HG03060 (cell line): ENCODE measurements at regions not wholly inside any gene's neighbourhood (a gene's known extent, or its start where the extent isn't known, plus 50 kb on each side); places are given as distances from the start of the nearest gene placed in this dataset.
"Not testable (repeated sequence)": the region's sequence is repeated elsewhere in the genome, so short reads cannot be mapped to it uniquely, and the experiment has no call there.

Experiments used
- ATAC-seq: cut with Tn5 transposase; IDR thresholded peaks from one replicate; pipeline ENCODE4 v1.9.1; 2021; ENCODE audit warnings: low read depth, moderate number of reproducible peaks; ENCODE audit not compliant: unreplicated experiment

DNA sequence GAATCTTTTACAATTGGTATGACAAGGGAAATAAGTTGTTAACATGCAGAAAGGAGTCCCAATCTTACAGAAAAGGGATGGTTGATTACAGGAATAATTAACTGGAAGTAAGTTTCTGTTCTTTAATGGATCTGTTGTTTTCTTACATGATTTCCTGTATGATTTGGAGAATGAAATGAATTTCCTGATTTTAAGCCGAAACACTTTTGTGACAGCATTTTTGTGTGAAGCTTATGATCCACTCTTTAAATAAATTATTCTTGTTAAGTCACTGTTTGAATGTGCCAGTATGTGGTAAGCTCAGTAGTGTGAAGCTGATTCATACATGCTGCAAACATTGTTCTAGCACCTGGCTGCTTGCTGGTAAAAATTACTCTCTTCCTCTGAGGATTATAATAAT lies 516.2 kb downstream of the DCDC2C start:
- no peak for ATAC-seq

DNA sequence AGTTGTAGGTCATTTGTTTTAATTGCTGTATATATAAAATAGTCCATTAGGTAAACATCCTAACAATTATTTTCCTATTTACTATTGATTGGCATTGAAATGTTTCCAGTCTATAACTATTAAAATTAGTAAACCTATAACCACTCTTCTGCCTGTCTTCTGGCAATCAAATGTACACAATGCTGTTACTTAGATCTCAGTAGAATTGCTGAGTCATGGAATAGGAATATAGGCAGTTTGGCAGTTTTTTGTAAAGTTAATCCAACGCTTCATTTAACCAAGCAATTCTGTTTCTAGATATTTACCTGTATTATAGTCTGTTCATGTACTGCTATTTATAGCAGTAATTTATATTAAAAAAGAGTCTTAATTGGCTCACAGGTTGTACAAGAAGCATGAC lies 518.1 kb downstream of the DCDC2C start:
- ATAC-seq: no peak

DNA sequence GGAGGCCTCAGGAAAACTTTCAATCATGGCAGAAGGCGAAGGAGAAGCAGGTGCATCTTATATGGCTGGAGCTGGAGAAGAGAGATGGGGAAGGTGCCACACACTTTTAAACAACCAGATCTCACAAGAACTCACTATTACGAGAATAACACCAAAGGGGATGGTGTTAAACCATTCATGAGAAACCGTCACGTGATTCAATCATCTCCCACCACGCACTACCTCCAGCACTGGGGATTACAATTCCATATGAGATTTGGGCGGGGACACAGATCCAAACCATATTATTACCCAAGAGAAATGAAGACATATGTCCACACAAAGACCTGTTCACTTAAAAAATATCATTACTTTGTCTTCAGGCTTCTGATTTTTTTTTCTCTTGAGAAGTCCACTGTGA lies 518.5 kb downstream of the DCDC2C start:
- ATAC-seq: no peak

DNA sequence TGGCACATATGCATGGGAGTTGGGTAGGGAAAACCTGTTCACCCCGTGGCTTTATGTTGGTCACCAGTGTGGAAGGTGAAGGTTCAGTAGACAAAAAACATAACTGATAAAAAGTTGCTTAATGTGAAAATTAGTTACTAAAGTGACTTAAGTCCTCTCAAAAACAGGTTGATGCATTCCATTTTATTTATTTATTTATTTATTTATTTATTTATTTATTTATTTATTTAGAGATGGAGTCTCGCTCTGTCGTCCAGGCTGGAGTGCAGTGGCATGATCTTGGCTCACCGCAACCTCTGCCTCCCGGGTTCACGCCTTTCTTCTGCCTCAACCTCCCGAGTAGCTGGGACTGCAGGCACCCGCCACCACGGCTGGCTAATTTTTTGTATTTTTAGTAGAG lies 541.0 kb downstream of the DCDC2C start:
- ATAC-seq: not testable (repeated sequence)

DNA sequence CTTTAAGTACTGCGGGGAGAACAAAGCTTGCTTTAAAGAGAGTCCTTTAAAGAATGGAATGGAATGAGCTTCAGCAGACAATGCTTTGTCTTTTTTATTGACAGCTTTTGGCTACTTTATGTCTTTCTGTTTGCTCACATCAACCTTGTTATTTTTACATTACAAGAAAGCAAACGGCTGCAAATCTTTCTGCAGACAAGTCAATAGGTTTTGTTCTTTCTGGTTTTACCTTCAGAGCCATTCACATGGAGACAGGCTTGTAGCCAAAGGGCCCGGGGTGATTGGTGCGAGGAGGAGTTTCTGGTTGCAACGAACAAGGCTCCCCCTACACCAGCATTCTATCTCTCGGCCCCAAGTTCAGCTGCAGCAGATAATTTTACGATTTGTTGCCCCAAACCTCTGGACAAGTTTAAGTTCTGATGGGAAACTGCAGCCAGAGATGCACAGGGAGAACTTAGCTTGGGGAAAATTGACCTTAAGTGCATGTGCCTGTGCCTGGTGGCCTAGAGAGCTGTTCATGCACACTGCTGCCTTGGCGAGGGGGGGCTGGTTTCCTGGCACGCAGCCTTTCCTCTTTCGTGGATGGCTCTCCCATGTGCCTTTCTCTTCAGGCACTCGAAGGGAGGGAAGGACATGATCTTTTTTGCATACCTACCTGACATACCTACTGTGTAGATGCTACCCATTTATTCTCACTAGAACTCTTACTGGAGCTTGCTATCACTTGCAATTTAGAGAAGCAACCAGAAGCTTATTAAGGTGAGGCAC lies 543.2 kb downstream of the DCDC2C start:
- no peak for ATAC-seq

DNA sequence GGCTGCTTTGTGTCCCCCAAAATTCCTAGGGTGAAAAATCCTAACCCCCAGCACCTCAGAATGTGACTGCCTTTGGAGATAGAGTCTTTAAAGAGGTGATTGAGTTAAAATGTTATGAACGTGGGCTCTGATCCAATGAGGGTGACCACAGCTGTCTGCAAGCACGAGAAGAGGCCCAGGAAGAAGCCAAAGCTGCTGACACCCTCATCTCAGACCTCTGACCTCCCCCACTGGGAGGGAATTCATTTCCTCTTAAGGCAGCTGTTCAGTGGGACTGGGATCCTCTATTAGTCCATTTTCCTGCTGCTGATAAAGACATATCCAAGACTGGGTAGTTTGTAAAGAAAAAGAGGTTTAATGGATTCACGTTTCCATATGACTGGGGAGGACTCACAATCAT lies 544.4 kb downstream of the DCDC2C start:
- no peak for ATAC-seq

DNA sequence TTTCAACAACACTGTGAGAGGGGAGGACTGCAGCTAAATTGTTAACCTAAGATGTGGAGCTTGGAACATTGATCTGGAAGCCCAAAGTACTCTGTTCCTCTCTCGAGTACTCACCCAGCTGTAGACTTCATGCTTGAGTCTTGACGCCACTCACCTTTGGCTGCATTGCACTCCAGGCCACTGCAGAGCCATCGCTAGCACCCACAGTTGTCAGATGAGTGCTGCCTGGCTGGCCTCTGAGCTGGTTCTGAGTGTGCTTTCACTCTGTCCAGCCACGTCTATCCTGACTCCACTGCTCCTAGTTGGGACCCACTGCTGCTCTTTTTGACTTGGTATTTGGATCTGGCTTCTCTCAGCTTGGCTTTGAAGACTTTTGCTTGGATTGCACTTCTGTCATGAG lies 552.1 kb downstream of the DCDC2C start:
- ATAC-seq: no peak

DNA sequence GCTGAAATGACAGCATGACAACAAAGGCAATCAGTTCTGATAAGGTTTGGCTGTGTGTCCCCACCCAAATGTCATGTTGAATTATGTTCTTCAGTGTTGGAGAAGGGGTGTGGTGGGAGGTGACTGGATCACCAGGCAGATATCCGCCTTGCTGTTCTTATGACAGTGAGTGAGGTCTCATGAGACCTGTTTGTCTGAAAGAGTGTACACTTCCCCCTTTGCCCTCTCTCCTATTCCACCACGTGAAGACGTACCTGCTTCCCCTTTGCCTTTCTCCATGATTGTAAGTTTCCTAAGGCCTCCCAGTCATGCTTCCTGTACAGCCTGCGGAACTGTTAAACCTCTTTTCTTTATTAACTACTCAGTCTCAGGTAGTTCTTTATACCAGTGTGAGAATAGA lies 553.0 kb downstream of the DCDC2C start:
- ATAC-seq: no peak

DNA sequence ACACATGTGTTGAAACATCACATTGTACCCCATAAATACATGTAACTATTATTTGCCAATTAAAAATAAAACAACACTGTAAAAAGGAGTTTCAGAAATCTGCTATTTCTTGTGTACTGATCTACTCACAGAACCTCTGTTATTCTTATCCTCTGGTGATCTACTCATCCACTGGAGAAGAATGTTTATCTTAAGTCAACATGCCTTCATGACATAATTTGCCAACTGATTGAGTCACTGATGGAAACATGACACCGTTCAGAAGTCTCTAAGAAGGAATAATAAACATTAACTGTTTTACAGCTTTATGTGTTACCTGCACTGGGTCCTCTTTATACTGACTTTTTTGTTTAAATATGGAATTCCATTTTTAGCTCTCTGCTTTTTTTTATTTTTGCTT lies 555.2 kb downstream of the DCDC2C start:
- ATAC-seq: no peak

DNA sequence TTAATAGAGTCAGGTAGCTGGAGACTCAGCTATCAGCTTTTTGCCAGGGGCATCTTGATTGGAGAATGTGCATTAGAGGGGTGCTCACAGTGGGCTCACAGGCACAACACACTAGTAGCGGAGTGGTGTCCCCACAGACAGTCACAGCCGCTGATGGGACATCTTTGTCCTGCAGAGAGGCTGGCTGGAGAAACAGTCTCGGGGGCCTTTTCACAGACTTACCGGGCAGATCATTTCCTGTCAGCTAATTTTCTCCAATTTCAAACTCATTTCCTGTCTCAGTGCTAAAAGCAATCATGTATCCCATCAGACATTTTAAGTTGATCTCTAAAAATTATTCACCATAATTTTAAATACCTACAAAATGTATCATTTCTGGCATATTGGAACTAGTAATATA lies 562.6 kb downstream of the DCDC2C start:
- ATAC-seq: no peak

DNA sequence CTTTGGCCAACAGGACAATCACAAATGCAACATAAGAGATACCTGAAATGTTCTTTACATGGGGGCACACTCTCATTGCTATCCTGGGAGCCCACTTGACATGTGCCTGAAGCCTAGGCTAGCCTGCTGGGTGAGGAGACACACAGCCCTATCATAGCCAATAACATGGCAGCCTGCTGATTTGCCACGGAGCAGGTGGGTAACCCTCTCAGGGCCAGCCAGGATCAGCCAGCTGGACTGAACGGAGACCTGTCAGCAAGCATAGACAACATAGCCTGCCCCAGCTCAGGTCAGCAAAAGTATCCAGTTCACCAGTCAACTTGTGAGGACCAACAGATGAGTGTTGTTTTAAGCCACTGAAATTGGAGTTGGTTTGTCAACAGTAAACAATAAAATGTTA lies 566.5 kb downstream of the DCDC2C start:
- no peak for ATAC-seq

DNA sequence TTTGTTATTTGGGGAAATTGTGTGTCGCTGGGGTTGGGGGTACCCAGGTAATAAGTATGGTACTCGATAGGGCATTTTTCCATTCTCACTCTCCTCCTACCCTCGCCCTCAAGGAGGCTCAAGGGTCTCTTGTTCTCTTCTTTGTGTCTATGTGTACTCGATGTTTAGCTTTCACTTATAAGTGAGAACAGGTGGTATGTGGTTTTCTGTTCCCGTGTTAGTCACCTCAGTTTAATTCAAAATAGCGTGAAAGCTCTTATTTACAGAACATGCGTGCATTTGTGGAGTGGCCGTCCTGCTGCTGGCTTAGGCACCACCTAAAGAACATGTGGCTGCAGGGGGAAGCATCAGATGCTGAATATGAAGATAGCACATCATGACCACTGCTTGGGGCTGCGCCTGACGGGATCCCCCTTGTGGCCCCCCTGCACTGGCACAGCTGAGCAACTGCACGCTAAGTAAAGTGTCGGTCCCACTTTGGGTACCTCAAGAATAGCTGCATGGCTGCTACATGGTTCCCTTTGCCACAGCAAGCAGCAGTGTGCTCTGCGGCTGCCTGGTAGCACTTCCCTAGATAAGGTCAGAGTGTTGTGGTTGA lies 569.0 kb downstream of the DCDC2C start:
- no peak for ATAC-seq

DNA sequence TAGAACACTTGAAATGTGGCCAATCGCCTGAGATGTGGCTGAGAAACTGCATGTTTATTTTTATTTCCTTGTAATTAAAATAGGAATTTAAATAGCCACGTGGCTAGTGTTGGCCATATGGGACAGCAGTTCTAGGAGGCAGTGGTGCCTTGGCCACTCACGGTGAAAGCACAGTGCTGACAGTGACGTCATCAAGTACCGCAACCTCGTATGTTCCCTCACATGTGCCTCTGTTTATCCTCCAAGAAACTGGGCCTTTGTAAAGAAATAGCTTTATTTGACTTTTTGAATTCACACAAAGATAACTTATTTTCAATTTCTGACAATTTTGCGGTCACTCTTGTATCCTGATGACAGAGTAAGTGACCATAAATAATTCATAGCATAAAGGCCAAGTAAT lies 575.0 kb downstream of the DCDC2C start:
- no peak for ATAC-seq

DNA sequence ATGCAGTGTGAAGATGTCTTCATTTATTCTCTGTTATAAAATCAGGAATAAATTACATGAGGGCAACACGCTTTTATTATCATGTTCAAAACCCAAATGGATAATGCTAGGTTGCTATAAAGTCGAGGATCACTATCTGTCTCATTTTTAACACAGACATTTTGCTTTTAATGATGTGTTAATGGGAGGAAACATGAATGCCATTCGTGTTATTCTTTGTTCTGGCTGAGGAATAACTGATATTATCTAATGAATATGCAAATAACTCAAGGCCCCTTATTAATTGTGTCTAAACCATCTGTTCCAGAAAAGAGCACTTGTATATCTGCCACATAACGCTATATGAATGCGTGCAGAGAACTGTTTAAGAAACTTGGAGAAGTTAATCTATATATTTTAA lies 576.1 kb downstream of the DCDC2C start:
- ATAC-seq: no peak

DNA sequence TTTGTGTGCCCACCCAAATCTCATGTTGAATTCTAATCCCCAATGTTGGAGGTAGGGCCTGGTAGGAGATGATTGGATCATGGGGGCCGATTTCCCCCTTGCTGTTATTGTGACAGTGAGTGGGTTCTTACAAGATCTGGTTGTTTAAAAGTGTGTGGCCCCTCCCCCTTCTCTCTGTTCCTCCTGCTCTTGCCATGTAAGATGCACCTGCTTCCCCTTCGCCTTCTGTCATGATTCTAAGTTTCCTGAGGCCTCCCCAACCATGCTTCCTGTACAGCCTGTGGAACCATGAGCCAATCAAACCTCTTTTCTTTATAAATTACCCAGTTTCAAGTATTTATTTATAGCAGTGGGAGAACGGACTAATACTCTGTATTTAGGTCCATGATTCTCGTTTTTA lies 588.1 kb downstream of the DCDC2C start:
- no peak for ATAC-seq

DNA sequence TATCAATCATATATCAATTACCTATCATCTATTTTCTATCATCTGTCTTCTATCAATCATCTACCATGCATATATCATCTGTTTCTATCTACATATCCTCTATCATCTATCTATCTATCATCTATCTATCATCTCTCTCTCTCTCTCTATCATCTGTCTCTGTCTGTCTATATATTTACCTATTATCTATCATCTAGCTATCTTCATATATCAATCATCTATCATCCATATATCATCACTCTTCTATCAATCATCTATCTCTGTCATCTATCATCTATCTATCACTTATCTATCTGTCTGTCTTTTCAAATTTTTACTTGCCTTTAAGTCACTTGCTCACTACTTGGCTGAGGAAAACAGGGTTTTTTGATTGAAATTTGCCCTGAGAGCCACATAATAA lies 592.3 kb downstream of the DCDC2C start:
- ATAC-seq: no peak

DNA sequence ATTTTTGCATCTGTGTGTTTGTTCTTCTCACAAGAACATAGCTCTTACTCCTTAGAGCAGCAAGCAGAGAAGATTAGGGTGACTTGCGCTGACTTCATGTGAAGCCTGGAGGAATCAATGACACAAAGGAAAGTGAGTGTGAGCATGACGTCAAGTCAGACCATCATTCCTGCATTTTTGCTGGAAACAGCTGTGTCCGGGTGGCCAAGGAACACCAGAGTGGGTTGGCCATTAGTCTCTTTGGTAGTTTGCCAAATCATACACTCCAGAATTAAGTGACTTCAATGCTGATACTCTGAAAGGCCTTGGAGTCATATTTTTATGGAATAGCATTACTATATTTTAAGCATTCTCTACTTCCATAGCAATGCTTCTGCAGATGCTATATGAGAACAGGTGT lies 597.2 kb downstream of the DCDC2C start:
- no peak for ATAC-seq

DNA sequence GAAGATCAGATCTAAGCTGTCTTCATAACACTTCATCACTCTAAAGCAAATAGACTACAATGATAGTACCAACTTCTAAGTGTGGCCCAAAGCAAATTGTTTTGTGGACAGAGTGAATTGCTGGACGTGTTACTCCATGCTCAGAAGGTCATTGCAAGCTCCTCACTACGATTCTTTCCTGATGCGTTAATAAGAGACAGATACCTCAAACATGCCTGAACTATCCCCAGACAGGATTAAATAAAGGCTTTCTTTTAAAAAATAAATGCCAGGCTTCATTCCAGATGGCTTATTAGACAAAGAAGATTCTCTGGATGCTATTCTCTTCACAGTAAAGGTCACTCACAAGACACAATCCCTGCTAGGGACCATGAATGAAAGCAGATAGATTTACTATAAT lies 621.2 kb downstream of the DCDC2C start:
- ATAC-seq: no peak

DNA sequence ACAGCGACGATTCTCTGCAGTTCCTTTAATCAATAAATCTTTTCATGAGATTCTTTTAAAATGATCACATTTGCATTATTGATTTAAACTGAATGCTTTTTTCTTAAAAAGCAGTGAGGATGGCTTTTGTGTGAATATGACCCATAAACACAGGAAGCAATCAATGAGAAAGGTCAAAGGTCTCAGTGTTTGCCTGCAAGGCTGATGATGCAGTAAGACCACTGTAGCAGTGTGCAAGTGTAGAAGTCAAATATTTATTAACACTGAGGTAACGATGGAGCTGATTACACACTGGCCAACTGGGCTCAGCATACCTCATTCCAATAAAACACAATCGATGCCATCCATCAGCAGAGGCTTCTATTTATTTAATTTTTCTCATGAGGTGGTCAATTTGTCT lies 633.5 kb downstream of the DCDC2C start:
- ATAC-seq: no peak

DNA sequence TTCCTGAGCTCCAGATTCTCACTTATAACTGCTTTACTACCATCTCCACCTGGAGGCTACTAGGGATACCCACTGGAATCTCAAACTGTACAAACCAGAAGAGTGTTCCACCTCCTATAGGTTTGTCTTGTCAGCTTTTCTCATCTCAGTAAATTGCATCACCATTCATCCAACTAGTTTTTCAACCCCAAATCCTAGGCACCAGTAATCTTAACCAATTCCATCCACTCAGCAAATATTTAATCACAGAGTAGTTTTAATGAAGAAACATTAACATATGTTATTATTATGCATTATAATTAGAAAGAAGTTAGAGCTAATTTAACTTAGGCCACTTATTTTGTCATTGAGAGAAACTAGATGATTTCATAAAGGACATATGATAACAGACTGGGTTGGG lies 635.0 kb downstream of the DCDC2C start:
- no peak for ATAC-seq

DNA sequence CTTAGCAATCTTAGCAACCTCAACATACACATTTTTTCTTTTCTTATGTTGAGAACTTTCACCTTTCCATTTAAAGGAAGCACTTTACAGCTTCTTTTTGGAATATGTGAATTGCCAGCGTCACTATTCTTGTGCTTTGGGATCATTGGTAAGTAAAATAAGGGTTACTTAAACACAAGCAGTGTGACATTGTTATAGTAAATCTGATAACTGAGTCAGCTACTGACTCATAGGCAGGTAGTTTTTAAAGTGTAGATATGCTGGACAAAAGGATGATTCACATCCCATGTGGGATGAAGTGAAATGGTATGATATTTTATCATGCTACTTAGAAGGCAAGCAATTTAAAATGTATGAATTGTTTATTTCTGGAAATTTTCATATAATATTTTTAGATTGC lies 637.2 kb downstream of the DCDC2C start:
- ATAC-seq: no peak

DNA sequence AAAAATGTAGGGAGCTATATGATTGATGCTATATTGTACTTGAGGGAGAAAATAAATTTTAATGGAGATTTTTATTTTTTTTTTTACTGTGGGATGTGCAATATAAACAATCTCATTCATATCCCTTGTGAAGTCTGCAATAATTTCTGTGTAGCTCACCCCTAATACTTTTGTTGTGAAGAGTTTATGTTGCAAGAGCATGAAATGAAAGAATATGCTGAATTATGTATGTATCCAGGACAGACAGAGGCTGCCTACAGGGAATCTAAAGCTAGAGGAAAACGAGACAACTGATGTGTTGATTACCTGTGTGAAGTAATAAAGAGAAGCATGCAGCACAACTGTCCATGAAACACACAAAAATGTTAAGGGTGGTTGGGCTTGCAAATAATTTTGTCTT lies 643.3 kb downstream of the DCDC2C start:
- no peak for ATAC-seq

DNA sequence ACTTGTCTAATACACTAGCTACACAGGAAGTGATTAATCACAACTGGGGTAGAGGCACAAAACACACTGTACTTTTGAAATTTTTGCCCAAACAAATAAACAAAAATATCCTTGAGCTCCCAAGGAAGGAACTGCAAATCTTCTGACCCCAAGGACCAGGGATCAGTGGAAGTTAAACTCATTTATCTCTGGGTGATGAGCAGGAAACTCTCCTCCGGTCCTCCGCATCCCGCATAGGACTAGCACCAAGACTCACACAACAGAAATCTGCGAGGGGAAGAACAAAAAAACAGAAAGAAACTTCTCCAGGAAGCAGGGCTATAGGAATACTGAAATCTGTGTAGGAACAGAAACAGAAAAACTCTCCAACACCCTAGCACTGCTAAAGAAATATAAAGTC lies 650.3 kb downstream of the DCDC2C start:
- ATAC-seq: no peak
